GM23338 (cell line): ENCODE measurements at regions not wholly inside any gene's neighbourhood (a gene's known extent, or its start where the extent isn't known, plus 50 kb on each side); places are given as distances from the start of the nearest gene placed in this dataset.

ENCODE experiments used
- ATAC-seq: fragments of 200-7000 bp; cut with Tn5 transposase; 3 replicates; pipeline ENCODE4 v1.9.1; 2020
- DNase-seq: peaks from one replicate; pipeline ENCODE4 v3.0.0-alpha.2; 2015; ENCODE audit warnings: low spot score
- H2AFZ ChIP-seq: fragments of 200-600 bp; sonication (generic); 2 replicates; pipeline ENCODE4 v1.8.0; 2016; ENCODE audit warnings: antibody characterized with exemption, mild to moderate bottlenecking, moderate library complexity
- H3F3A ChIP-seq: fragments of 200-600 bp; sonication (generic); replicated peaks from 2 replicates; pipeline ENCODE4 v1.8.0; 2017; ENCODE audit warnings: antibody characterized with exemption, mixed run types, low read depth
- H3K27ac ChIP-seq: fragments of 200-600 bp; sonication (generic); 2 replicates; pipeline ENCODE4 v1.6.1; 2016; ENCODE audit warnings: low read depth
- H3K27me3 ChIP-seq: fragments of 200-600 bp; sonication (generic); 2 replicates; pipeline ENCODE4 v1.8.0; 2016; ENCODE audit warnings: mild to moderate bottlenecking, mixed run types, moderate library complexity; ENCODE audit not compliant: insufficient read depth
- H3K36me3 ChIP-seq: fragments of 200-600 bp; sonication (generic); 2 replicates; pipeline ENCODE4 v1.8.0; 2016; ENCODE audit warnings: mild to moderate bottlenecking; ENCODE audit not compliant: insufficient read depth
- H3K4me1 ChIP-seq: fragments of 200-600 bp; sonication (generic); 2 replicates; pipeline ENCODE4 v1.8.0; 2016; ENCODE audit warnings: mild to moderate bottlenecking, moderate library complexity; ENCODE audit not compliant: insufficient read depth
- H3K4me2 ChIP-seq: fragments of 200-600 bp; sonication (generic); 2 replicates; pipeline ENCODE4 v1.7.1; 2017; ENCODE audit warnings: mixed run types
- H3K4me3 ChIP-seq: fragments of 200-600 bp; sonication (generic); 2 replicates; pipeline ENCODE4 v1.6.1; 2016; ENCODE audit warnings: mixed run types
- H3K79me2 ChIP-seq: fragments of 200-600 bp; sonication (generic); replicated peaks from 2 replicates; pipeline ENCODE4 v1.8.0; 2017; ENCODE audit warnings: mild to moderate bottlenecking; ENCODE audit not compliant: insufficient read depth
- H3K9me2 ChIP-seq: fragments of 200-600 bp; sonication (generic); 2 replicates; pipeline ENCODE4 v1.8.0; 2017; ENCODE audit not compliant: insufficient read depth
- H4K20me1 ChIP-seq: fragments of 200-600 bp; sonication (generic); replicated peaks from 2 replicates; pipeline ENCODE4 v1.8.0; 2017; ENCODE audit warnings: mild to moderate bottlenecking; ENCODE audit not compliant: insufficient read depth
- H3K27ac Mint-ChIP-seq: 2 replicates; pipeline ENCODE4 v1.8.0; 2020; ENCODE audit warnings: inconsistent platforms, mild to moderate bottlenecking, moderate library complexity, mixed read lengths
- H3K27me3 Mint-ChIP-seq: 3 replicates; pipeline ENCODE4 v1.8.0; 2022; ENCODE audit warnings: low read depth, mild to moderate bottlenecking, moderate library complexity, mixed read lengths, inconsistent platforms; ENCODE audit not compliant: insufficient read depth, poor library complexity
- H3K36me3 Mint-ChIP-seq: 3 replicates; pipeline ENCODE4 v1.8.0; 2021; ENCODE audit warnings: low read depth, mild to moderate bottlenecking, inconsistent platforms, moderate library complexity, mixed read lengths
- H3K4me1 Mint-ChIP-seq: 3 replicates; pipeline ENCODE4 v1.8.0; 2020; ENCODE audit warnings: mild to moderate bottlenecking, inconsistent platforms, mixed read lengths
- H3K4me3 Mint-ChIP-seq: 3 replicates; pipeline ENCODE4 v1.8.0; 2021; ENCODE audit warnings: moderate library complexity, mild to moderate bottlenecking, inconsistent platforms, mixed read lengths
- H3K9me3 Mint-ChIP-seq: 3 replicates; pipeline ENCODE4 v1.8.0; 2020; ENCODE audit warnings: moderate library complexity, mild to moderate bottlenecking, inconsistent platforms, mixed read lengths
- CREB1 ChIP-seq: fragments of 250-450 bp; sonication (Bioruptor Pico); IDR thresholded peaks from 2 replicates; pipeline ENCODE4 v1.5.0; 2020; ENCODE audit warnings: low read depth, mild to moderate bottlenecking, moderate library complexity
- CTCF ChIP-seq, 2 experiments: fragments of 200-600 bp in 1 of 2; sonication (generic) in 1 of 2; conservative IDR thresholded peaks; 2 replicates each; pipeline versions ENCODE4 v1.5.1 to v1.6.1; 2016 to 2017; ENCODE audit warnings: antibody characterized with exemption in 2 of 2, low read depth in 2 of 2, mild to moderate bottlenecking in 2 of 2, moderate library complexity in 1 of 2
- ETS1 ChIP-seq: IDR thresholded peaks from 2 replicates; pipeline ENCODE4 v1.6.1; 2016; ENCODE audit warnings: antibody characterized with exemption
- EZH2 ChIP-seq: fragments of 200-600 bp; sonication (generic); IDR thresholded peaks from one replicate; pipeline ENCODE4 v1.8.0; 2017; ENCODE audit warnings: antibody characterized with exemption, mild to moderate bottlenecking, low read depth; ENCODE audit not compliant: unreplicated experiment
- EZH2phosphoT487 ChIP-seq: fragments of 200-600 bp; sonication (generic); IDR thresholded peaks from one replicate; pipeline ENCODE4 v1.8.1; 2018; ENCODE audit warnings: antibody characterized with exemption; ENCODE audit not compliant: unreplicated experiment
- JUNB ChIP-seq: IDR thresholded peaks from one replicate; pipeline ENCODE4 v1.6.1; 2016; ENCODE audit warnings: antibody characterized with exemption; ENCODE audit not compliant: unreplicated experiment
- NANOG ChIP-seq: IDR thresholded peaks from 2 replicates; pipeline ENCODE4 v1.6.1; 2016; ENCODE audit warnings: antibody characterized with exemption, borderline replicate concordance
- POLR2AphosphoS5 ChIP-seq: IDR thresholded peaks from 2 replicates; pipeline ENCODE4 v1.6.1; 2016; ENCODE audit warnings: antibody characterized with exemption, low read depth
- REST ChIP-seq: IDR thresholded peaks from one replicate; pipeline ENCODE4 v1.6.1; 2018; ENCODE audit warnings: antibody characterized with exemption; ENCODE audit not compliant: unreplicated experiment
- STAT1 ChIP-seq: IDR thresholded peaks from one replicate; pipeline ENCODE4 v1.6.1; 2016; ENCODE audit warnings: antibody characterized with exemption; ENCODE audit not compliant: unreplicated experiment
- ZNF114 ChIP-seq: fragments of 250-450 bp; sonication (Bioruptor Pico); IDR thresholded peaks from 2 replicates; pipeline ENCODE4 v1.5.0; 2020; ENCODE audit warnings: mild to moderate bottlenecking, moderate library complexity
- ZNF331 ChIP-seq: fragments of 250-450 bp; sonication (Bioruptor Pico); IDR thresholded peaks from 2 replicates; pipeline ENCODE4 v1.5.0; 2020; ENCODE audit warnings: low read depth, mild to moderate bottlenecking, moderate library complexity
- ZNF462 ChIP-seq: fragments of 250-450 bp; sonication (Bioruptor Pico); IDR thresholded peaks from 2 replicates; pipeline ENCODE4 v1.5.0; 2020; ENCODE audit warnings: mild to moderate bottlenecking, moderate library complexity

GRCh38 chr2:215500466-215500865 is 64.6 kb upstream of the FN1 start:
- no peaks in the 10 kb centered on the region for H3K36me3 ChIP-seq
- H3K27ac ChIP-seq: no peak overlapping the region
- no peaks in the 10 kb centered on the region for H3K27me3 ChIP-seq
- DNase-seq (no peak), ATAC-seq (no peak)
- TF ChIP-seq JUNB: no peak
- no peak for TF ChIP-seq STAT1
- no peak for TF ChIP-seq ZNF114 (CRISPR knock-in tag)
- no peak for TF ChIP-seq NANOG
- TF ChIP-seq EZH2: no peak
- TF ChIP-seq ZNF462 (CRISPR knock-in tag): no peak
- TF ChIP-seq REST: no peak
- TF ChIP-seq ETS1: no peak
- TF ChIP-seq CTCF (conservative IDR thresholded peaks at IDR 0.05; ENCODE audit: low read depth in 2 of 2): no peak
- no peak for TF ChIP-seq EZH2phosphoT487
- no peak for TF ChIP-seq POLR2AphosphoS5
- no peak for TF ChIP-seq CREB1
- no peak for TF ChIP-seq ZNF331
- 0 out of 3 replicates have a peak, but pooled peaks cover 2% of the 10 kb centered on the region for H3K4me1 Mint-ChIP-seq
- no peak overlapping the region for H2AFZ ChIP-seq
- H3K4me3 ChIP-seq: no peak overlapping the region
- no peaks in the 10 kb centered on the region for H3K9me2 ChIP-seq
- H3K4me3 Mint-ChIP-seq: no peak overlapping the region
- peaks cover 6% of the 10 kb centered on the region for H3K27me3 Mint-ChIP-seq
- peaks cover 14% of the 10 kb centered on the region; the same call in 2 of the 3 replicates for H3K9me3 Mint-ChIP-seq
- H3F3A ChIP-seq: no peaks in the 10 kb centered on the region
- no peak overlapping the region for H3K4me2 ChIP-seq
- peaks cover 12% of the 10 kb centered on the region; the same call in 1 of the 3 replicates for H3K36me3 Mint-ChIP-seq
- H3K79me2 ChIP-seq: no peaks in the 10 kb centered on the region
- no peak overlapping the region for H3K27ac Mint-ChIP-seq
- no peaks in the 10 kb centered on the region for H3K4me1 ChIP-seq
- H4K20me1 ChIP-seq: no peaks in the 10 kb centered on the region
